Head of caudate nucleus (tissue), 42 donors: ENCODE measurements at regions not wholly inside any gene's neighbourhood (a gene's known extent, or its start where the extent isn't known, plus 50 kb on each side); places are given as distances from the start of the nearest gene placed in this dataset.
"Not testable (repeated sequence)": the region's sequence is repeated elsewhere in the genome, so short reads cannot be mapped to it uniquely, and the experiment has no call there.

Experiments
- DNase-seq, 42 donors: peaks; one replicate each; pipeline versions ENCODE4 v3.0.0 to v3.0.0-alpha.2; 2020 to 2021; ENCODE audit warnings: mixed read lengths in 7 of 42
- intact Hi-C: fragments of 100-400 bp; cut with DNase I; formaldehyde crosslinking; loops from one replicate; pipeline ENCODE4 v1.15.0; 2022

DNA sequence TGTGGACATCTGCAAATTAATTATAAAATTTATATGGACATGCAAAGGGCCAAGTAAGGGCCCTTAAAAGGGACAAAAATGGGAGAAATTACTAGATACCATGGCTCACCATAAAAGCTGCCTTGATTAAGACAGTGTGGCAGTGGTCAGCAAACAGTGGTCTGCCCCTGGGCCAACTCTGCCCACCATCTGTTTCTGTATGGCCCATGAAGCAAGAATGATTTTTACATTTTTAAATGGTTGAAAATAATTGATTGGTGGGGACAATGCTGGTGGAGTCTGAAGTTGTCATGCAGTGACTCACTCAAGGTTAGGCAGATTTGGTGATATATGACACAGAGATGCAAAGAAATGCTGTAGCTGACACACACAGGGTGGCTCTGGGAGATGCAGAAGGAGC, 143.2 kb upstream of the PRDM7 start:
- DNase-seq, intact Hi-C loops: not testable (repeated sequence)

DNA sequence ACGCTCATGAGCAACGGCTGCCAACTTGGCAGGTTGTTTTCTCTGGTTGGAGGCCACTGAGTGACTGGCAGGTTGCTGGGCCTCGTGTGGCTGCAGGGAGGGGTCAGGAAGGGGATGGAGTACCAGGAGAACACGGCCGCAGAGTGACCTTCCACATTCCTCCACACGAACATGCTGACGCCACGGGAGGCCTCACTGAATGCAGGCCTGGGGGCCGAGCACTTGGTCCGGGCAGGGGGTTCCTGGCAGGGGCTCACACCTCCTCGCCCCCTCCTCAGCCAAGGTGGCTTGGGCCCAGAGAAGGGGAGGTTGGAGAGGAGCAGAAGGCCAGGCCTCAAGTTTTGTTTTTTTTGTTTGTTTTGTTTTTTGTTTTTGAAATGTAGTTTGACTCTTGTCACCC, 98.5 kb upstream of the PRDM7 start:
- intact Hi-C loops, DNase-seq: not testable (repeated sequence)

DNA sequence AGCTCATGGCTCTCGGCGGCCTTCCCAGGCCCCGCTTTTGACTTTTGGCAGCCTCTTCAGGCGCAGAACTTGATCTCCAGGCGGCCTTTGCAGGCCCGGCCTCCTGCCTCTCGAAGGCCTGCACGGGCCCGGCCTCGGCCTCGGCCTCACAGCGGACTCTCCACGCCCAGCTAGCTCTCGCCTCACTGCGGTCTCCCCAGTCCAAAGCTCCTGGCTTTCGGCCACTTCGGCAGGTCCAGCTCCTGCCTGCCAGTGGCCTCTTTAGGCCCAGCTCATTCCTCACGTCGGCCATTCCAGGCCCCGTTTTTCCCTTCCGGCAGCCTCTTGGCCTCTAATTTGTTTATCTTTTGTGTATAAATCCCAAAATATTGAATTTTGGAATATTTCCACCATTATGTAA, 94.5 kb upstream of the PRDM7 start:
- intact Hi-C loops, DNase-seq: not testable (repeated sequence)

DNA sequence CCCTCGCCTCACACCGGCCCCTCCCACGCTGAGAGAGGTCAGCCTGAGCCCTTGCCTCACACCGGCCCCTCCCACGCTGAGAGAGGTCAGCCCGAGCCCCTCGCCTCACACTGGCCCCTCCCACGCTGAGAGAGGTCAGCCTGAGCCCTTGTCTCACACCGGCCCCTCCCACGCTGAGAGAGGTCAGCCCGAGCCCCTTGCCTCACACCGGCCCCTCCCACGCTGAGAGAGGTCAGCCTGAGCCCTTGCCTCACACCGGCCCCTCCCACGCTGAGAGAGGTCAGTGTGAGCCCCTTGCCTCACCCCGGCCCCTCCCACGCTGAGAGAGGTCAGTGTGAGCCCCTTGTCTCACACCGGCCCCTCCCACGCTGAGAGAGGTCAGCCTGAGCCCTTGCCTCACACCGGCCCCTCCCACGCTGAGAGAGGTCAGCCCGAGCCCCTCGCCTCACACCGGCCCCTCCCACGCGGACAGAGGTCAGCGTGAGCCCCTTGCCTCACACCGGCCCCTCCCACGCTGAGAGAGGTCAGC, 92.1 kb upstream of the PRDM7 start:
- intact Hi-C loops, DNase-seq: not testable (repeated sequence)

DNA sequence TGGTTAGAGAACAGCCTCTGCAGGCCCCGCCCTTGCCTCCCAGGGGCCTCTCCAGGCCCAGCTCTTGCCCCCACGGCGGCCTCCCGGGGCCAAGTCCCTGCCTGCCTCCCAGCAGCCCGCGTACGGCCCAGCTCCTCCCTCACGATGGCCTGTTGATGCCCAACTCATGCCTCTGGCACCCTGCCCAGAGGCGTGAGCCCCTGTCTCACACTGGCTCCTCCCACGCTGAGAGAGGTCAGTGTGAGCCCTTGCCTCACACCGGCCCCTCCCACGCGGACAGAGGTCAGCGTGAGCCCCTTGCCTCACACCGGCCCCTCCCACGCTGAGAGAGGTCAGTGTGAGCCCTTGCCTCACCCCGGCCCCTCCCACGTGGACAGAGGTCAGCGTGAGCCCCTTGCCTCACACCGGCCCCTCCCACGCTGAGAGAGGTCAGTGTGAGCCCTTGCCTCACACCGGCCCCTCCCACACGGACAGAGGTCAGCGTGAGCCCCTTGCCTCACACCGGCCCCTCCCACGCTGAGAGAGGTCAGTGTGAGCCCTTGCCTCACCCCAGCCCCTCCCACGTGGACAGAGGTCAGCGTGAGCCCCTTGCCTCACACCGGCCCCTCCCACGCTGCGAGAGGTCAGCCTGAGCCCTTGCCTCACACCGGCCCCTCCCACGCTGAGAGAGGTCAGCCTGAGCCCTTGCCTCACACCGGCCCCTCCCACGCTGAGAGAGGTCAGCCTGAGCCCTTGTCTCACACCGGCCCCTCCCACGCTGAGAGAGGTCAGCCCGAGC, 91.4 kb upstream of the PRDM7 start:
- peak in 1 of 42 donors; percentile 6 for DNase-seq
- intact Hi-C loops: not testable (repeated sequence)

DNA sequence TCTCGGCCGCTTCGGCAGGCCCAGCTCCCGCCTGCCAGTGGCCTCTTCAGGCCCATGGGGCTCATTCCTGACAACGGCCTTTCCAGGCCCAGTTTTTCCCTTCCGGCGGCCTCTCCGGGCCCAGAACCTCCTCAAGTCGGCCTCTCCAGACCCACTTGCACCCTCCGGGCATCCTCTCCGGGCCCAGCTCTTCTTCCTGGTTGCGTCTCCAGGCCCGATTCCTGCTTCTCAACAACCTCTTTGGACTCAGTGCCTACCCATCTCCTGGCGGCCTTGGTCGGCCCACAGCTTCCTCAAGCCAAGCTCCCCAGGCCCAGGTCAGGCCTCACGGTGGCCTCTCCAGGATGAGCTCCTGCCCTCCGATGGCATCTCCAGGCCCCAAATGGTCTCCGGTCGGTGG, 90.6 kb upstream of the PRDM7 start:
- intact Hi-C loops, DNase-seq: not testable (repeated sequence)

DNA sequence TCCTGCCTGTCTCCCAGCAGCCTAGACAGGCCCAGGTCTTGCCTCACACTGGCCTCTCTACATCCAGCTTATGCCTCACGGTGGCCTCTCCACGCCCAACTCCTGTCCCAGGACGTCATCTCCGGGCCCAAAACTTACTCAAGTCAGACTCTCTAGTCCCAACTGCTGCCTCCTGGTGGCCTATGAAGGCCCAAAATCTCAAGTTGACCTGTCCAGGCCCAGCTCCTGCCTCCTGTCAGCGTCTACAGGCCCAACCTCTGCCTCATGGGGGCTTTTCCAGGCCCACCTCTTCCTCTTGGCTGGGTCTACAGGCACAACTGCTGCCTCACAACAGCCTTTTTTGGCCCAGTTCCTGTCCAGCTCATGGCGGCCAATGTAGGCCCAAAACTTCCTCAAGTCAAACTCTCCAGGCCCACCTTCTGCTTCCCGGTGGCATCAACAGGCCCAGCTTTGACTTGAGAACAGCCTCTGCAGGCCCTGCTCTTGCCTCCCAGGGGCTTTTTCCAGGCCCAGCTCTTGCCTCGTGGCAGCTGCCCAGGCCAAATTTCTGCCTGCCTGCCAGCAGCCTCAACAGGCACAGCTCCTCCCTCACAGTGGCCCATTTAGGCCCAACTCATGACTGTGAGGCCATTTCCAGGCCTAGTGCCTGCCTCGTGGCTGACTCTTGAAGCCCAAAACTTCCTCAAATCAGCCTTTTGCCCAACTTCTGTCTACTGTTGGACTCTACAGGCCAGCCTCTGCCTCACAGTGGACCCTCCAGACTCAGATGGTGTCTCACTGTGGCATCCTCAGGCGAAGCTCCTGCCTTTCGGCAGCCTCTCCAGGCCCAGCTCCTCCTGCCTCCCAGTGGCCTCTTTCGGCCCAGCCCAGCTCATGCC, 89.8 kb upstream of the PRDM7 start:
- intact Hi-C loops, DNase-seq: not testable (repeated sequence)

DNA sequence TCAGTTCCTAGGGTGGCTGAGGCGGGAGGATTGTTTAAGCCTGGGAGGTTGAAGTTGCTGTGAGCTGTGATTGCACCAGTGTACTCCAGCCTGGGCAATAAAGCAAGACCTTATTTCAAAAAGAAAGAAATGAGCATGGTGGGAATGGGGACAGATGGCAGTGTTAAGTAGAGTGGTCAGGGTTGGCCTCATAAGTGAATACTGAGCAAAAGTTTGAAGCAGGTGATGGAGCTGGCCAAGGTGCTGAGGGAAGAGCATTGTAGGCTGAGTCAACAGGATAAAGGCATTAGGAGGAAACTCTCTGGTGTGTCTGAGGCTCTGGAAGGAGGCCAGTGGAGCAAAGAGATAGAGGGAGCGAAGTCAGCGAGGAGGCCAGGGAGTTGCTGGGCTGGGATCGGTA, 73.9 kb upstream of the PRDM7 start:
- DNase-seq, intact Hi-C loops: not testable (repeated sequence)
